Right cardiac atrium (tissue), 5 donors: ENCODE measurements at regions not wholly inside any gene's neighbourhood (a gene's known extent, or its start where the extent isn't known, plus 50 kb on each side); places are given as distances from the start of the nearest gene placed in this dataset.
A peak's percentile ranks its signal among the peaks of the same experiment; 100 is the strongest.
"Not testable (repeated sequence)": the region's sequence is repeated elsewhere in the genome, so short reads cannot be mapped to it uniquely, and the experiment has no call there.

ENCODE experiments used
- ATAC-seq, 2 donors: fragments of 200-7000 bp; cut with Tn5 transposase; one replicate each; pipeline versions ENCODE4 v1.8.0 to v1.9.1; 2020; ENCODE audit warnings: moderate library complexity in 2 of 2, mild to moderate bottlenecking in 1 of 2
- DNase-seq, 3 donors: peaks; one replicate each; pipeline ENCODE4 v3.0.0-alpha.2; 2020
- H3K27ac ChIP-seq: one replicate; pipeline ENCODE4 v1.5.1; 2013; ENCODE audit warnings: mild to moderate bottlenecking, low read length, control low read depth, moderate library complexity
- H3K27me3 ChIP-seq: one replicate; pipeline ENCODE4 v1.6.1; 2013; ENCODE audit not compliant: control insufficient read depth, insufficient read depth
- H3K4me1 ChIP-seq: one replicate; pipeline ENCODE4 v1.6.1; 2013; ENCODE audit warnings: low read length; ENCODE audit not compliant: control insufficient read depth, insufficient read depth
- H3K4me3 ChIP-seq: one replicate; pipeline ENCODE4 v1.5.1; 2013; ENCODE audit warnings: low read length, control low read depth
- H3K9me3 ChIP-seq: one replicate; pipeline ENCODE4 v1.6.1; 2013; ENCODE audit warnings: low read length; ENCODE audit not compliant: control insufficient read depth
- WGBS: extraction: QIAGEN DNeasy Blood & Tissue Kit; methylation state at CpG from one replicate; pipeline ENCODE4 v1.1.7; 2013; 5-methylcytosine and 5-hydroxymethylcytosine counted together
- intact Hi-C, 4 donors: fragments of 100-400 bp; cut with DNase I; formaldehyde crosslinking; loops; one replicate each; pipeline versions ENCODE4 v1.11.0 to v1.14.0; 2022 to 2023
- donor health status: healthy with polysubstance abuse.
- donor health status: DM: no; HTN: yes; CAD: no.
- donor health status: DM: no; HTN: no; CAD: no.
- donor health status: DM: no; HTN: yes; CAD: no; lungs with severe emphysema.
- donor health status: DM: yes; HTN: yes; CAD: no.

DNA sequence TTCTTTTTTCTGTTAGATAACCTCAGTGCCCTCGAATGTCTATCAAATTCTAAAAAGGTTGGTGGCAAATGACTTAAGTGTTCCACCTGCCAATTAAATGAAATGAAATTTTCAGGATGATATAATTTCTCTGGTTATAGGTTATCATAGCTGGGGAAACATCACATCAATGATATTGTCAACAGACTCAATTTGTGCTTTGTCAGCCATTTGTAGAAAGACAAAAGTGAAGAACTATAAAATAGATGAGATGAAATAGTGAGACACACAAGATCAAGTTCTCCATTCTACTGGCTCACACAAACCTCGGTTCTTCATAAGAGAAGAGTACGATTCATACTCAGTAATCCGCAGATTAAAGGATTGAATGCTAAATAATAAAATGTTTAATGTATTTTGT lies 1443.2 kb upstream of the FLRT2 start:
- 91% methylated on average over 4 of the region's 4 CpGs for WGBS
- ATAC-seq (no peak), DNase-seq (no peak)
- intact Hi-C loops, result no loop called here
- Histone ChIP-seq H3K4me3 (no peak overlapping the region), H3K27me3 (no peaks in the 10 kb centered on the region), H3K9me3 (no peaks in the 10 kb centered on the region), H3K27ac (no peak overlapping the region), H3K4me1 (peaks cover 2% of the 10 kb centered on the region)

DNA sequence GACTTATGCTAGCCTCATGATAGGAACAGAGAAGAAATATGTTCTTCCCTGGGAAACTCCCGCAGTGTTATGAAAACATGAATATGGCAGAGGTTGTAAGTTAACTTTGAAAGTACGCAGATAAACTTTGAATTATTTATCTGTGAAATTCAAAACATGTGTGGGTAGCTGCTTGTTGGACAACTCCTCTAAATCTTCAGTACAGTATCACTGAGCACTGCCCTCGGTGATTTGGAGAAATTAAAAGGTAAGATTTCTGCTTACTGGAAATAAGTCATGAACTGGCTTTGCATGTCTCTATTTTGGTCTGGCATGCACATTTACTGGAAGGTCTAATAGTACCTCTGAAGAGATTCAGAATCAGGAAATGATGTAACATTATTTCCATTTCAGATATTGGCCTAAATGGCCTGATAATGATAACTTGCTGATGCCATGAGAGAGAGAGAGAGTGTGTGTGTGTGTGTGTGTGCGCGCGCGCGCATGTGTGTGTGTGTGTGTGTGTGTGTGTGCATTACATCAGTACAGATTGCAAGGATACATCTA lies 1441.9 kb upstream of the FLRT2 start:
- DNase-seq (peak in 1 of 3 donors; percentile 62), ATAC-seq (peak in 1 of 2 donors; percentile 49)
- intact Hi-C loops, result no loop called here

GRCh38 chr14:84090837-84091236 lies 1439.1 kb upstream of the FLRT2 start:
- ATAC-seq, result peak in 1 of 2 donors; percentile 47
- Histone ChIP-seq H3K4me1 (no peaks in the 10 kb centered on the region), H3K27ac (no peak overlapping the region), H3K27me3 (no peaks in the 10 kb centered on the region), H3K4me3 (no peak overlapping the region), H3K9me3 (no peaks in the 10 kb centered on the region)
- intact Hi-C loops, result no loop called here
- DNase-seq, result peak in 2 of 3 donors; percentile 44 to 57
- WGBS, result 64% methylated on average over 6 of the region's 6 CpGs

More for the DNA sequence above, 1441.9 kb upstream of the FLRT2 start:
- 73% methylated on average over 8 of the region's 8 CpGs for WGBS
- Histone ChIP-seq H3K4me1 (peaks cover 2% of the 10 kb centered on the region), H3K9me3 (no peaks in the 10 kb centered on the region), H3K27ac (no peak overlapping the region), H3K27me3 (no peaks in the 10 kb centered on the region), H3K4me3 (no peak overlapping the region)

DNA sequence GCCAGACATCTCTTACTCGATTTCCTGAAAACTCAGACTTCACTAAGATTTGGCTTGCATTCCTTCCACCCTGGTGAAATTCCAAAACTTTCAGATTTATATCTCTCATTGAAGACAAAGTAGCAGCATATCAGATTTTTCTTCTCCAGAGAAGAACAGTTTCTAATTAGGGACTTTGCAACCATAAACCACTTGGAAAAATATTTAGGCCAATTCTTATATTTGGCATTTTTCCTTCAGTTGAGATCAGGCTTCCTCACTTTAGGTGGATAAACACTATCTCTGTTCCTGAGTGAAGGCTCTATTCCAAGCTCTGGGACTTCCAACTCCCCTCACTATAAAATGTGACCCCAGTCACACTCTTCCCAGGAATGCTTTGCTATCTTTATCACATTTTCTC lies 1434.3 kb upstream of the FLRT2 start:
- Histone ChIP-seq H3K27ac (no peak overlapping the region), H3K4me1 (no peaks in the 10 kb centered on the region), H3K9me3 (no peaks in the 10 kb centered on the region), H3K27me3 (no peaks in the 10 kb centered on the region), H3K4me3 (no peak overlapping the region)
- DNase-seq, result no peak
- ATAC-seq, result no peak
- intact Hi-C loops, result no loop called here
- WGBS, result 21% methylated on average over 1 of the region's 1 CpG

DNA sequence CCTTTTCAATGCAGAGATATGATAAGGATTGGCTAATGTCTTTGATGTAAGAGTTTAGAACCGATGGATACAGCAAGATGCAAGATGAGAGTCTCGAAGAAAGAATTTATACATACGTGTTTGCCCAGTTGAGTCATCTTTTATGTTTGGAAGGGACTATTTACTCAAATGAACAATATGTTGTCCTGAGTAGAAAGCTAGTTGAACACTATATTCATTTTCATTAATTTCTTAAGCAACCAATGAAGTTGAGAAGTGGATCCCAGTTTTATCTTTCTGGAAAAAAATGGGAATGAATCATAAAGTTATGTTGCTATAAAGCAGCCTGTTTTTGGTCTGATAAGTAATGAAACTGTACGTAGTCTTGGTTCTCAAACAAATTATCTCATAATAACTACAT lies 1431.7 kb upstream of the FLRT2 start:
- no peak overlapping the region for H3K27ac ChIP-seq
- H3K9me3 ChIP-seq, result no peaks in the 10 kb centered on the region
- no peaks in the 10 kb centered on the region for H3K4me1 ChIP-seq
- intact Hi-C loops, result no loop called here
- WGBS, result 76% methylated on average over 4 of the region's 4 CpGs
- ATAC-seq (no peak), DNase-seq (no peak)
- H3K27me3 ChIP-seq, result no peaks in the 10 kb centered on the region
- no peak overlapping the region for H3K4me3 ChIP-seq

- H3K4me3 ChIP-seq, H3K27me3 ChIP-seq, ATAC-seq, H3K27ac ChIP-seq, H3K9me3 ChIP-seq, H3K4me1 ChIP-seq, intact Hi-C loops: not testable (repeated sequence)
- peak in 1 of 3 donors; percentile 49 for DNase-seq
- 97% methylated on average over 22 of the region's 27 CpGs for WGBS
Measured at GRCh38 chr14:84099560-84099959, 1430.4 kb upstream of the FLRT2 start.

DNA sequence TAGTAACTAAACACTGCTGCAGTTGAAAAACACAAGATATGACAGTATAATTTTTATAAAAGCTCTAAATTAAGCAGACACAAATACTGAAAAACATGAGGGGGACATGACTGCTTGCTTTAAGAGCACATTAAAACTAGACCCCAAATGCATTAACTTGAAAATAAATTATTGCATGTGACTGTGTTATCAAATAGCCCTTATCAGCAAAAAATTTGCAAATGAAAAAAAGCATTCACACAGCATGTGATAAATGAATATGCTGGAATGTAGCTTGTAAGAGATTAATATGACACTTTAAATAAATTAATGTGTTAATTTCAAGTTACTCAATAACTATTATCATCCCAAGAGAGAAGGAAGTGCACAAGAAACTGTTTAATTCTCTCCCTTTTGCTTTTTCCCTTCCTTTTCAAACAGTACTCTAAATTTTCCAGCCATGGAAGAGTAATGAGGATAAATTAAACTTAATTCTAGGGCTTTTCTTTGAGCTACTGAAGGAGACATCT lies 1422.1 kb upstream of the FLRT2 start:
- H3K4me3 ChIP-seq, result no peak overlapping the region

DNA sequence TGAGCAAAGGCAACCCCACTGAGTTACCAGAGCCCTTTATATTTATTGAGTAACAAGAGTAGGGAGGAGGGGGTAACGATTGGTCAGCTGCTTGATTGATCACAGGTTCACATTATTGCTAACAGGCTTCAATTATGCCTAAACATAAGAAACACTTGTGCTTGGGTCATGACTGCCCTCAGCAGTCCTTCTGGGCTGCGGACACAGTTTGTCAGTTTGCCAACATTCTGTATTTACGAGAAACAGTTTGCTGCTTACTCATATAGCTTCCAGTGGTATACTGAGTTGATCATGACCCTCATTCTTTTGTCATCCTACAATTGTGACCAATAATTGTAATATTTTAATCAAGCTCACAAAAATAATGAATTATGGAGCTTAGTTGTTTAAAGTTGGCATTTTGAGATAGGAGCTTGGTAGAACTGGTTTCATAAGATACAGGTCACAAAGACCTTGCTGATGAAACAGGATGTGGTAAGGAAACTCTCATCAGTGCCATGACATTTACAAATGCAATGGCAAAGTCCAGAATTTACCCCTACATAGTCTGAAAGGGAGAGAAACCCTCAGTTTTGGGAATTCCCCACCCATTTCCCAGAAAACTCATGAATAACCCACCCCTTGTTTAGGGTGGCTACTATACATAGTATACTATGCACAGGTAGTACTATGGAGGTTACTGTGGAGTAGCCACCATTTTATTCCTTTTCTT lies 1421.0 kb upstream of the FLRT2 start:
- Histone ChIP-seq H3K27me3 (no peaks in the 10 kb centered on the region), H3K27ac (no peak overlapping the region), H3K4me1 (no peaks in the 10 kb centered on the region), H3K4me3 (no peak overlapping the region), H3K9me3 (no peaks in the 10 kb centered on the region)
- intact Hi-C loops, result no loop called here
- ATAC-seq, result no peak
- no peak for DNase-seq
- 93% methylated on average over 3 of the region's 3 CpGs for WGBS

More for the DNA sequence above, 1422.1 kb upstream of the FLRT2 start:
- no peaks in the 10 kb centered on the region for H3K27me3 ChIP-seq
- H3K9me3 ChIP-seq, result no peaks in the 10 kb centered on the region
- H3K4me1 ChIP-seq, result no peaks in the 10 kb centered on the region
- DNase-seq (no peak), ATAC-seq (no peak)
- intact Hi-C loops, result no loop called here
- H3K27ac ChIP-seq, result no peak overlapping the region

- Histone ChIP-seq H3K4me3 (no peak overlapping the region), H3K27me3 (no peaks in the 10 kb centered on the region), H3K27ac (no peak overlapping the region), H3K4me1 (no peaks in the 10 kb centered on the region), H3K9me3 (no peaks in the 10 kb centered on the region)
- ATAC-seq, result no peak
- DNase-seq, result no peak
- WGBS, result 62% methylated on average over 4 of the region's 4 CpGs
- intact Hi-C loops, result no loop called here
Measured at GRCh38 chr14:84112589-84112988, 1417.4 kb upstream of the FLRT2 start.

- intact Hi-C loops, result no loop called here
- H3K4me3 ChIP-seq, result no peak overlapping the region
- H3K9me3 ChIP-seq, result no peaks in the 10 kb centered on the region
- WGBS, result 87% methylated on average over 4 of the region's 4 CpGs
- no peak for ATAC-seq
- DNase-seq, result no peak
- no peaks in the 10 kb centered on the region for H3K27me3 ChIP-seq
- no peak overlapping the region for H3K27ac ChIP-seq
- no peaks in the 10 kb centered on the region for H3K4me1 ChIP-seq
Measured at GRCh38 chr14:84125676-84126075, 1404.3 kb upstream of the FLRT2 start.

DNA sequence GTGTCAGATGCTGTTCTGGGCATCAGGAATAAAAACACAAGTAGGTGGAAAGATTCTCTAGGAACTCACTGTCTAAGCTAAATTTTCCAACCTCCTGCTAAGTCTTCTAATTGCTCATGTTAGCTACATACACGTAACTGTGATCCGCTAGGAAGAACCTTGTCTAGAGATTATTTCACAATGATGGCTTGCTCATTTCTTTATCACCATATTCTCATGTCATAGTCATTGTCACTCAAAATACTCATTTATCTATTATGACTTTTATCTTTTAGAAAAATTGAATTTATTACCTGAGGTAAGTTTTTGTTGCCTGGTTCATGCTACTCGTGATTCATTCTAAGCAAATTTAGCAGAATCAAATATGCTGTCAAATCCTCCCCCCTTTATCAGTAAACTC lies 1402.4 kb upstream of the FLRT2 start:
- H3K4me1 ChIP-seq, result no peaks in the 10 kb centered on the region
- intact Hi-C loops, result no loop called here
- H3K9me3 ChIP-seq, result no peaks in the 10 kb centered on the region
- 63% methylated on average over 3 of the region's 3 CpGs for WGBS
- no peak for DNase-seq
- no peak for ATAC-seq
- H3K4me3 ChIP-seq, result no peak overlapping the region
- H3K27ac ChIP-seq, result no peak overlapping the region
- H3K27me3 ChIP-seq, result no peaks in the 10 kb centered on the region
